ENCODE measurements at regions not wholly inside any gene's neighbourhood (a gene's known extent, or its start where the extent isn't known, plus 50 kb on each side); places are given as distances from the start of the nearest gene placed in this dataset.

DNA sequence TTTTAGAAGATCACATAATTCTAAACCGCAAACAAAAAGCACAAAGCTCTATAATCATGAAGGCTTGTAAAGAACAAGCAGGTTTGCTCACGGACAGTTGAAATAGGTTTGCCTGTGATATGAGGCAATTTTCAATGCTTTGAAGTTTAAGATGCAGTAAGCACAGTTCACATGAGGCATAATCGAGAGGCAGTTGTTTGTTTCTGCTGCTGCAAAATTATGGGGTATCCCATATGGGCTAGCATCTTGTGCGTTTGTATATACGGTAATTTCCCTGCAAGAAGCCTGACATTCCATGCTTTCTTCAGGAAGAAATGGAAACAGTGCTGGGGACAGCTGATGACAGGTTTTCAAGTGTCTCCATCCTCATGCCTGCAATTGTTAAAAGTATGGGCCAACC, 94.6 kb upstream of the MC3R start:
- Histone ChIP-seq H2BK12ac (ENCODE audit: insufficient read length, low read depth, low read length) (no peak overlapping the region), H2BK120ac (ENCODE audit: low read depth, low read length, poor library complexity, severe bottlenecking) (no peak overlapping the region), H3K9ac (ENCODE audit: extremely low read depth, insufficient read length, low read length) (no peak overlapping the region), H3K27ac (ENCODE audit: insufficient read length, low read depth, low read length) (no peak overlapping the region), H4K5ac (ENCODE audit: insufficient read length, low read depth, low read length) (no peak overlapping the region), H3T11ph (ENCODE audit: low read length) (no peak overlapping the region), H2AK5ac (ENCODE audit: insufficient read length, low read length) (no peak overlapping the region), H3K79me1 (ENCODE audit: insufficient read depth, low read depth, low read length, poor library complexity, severe bottlenecking) (no peaks in the 10 kb centered on the region), H3K23me2 (ENCODE audit: insufficient read length, low read depth, low read length, poor library complexity, severe bottlenecking) (no peaks in the 10 kb centered on the region), H3K14ac (ENCODE audit: insufficient read depth, low read length) (no peak overlapping the region), H3K4ac (ENCODE audit: low read depth, low read length) (no peak overlapping the region), H3K4me2 (ENCODE audit: insufficient read depth, insufficient read length, low read length) (no peak overlapping the region), H3K9me3 (ENCODE audit: control insufficient read depth, low read depth, low read length) (peaks cover 94% of the 10 kb centered on the region), H3K4me1 (ENCODE audit: insufficient read depth, low read length) (no peaks in the 10 kb centered on the region), H3K18ac (ENCODE audit: insufficient read length, low read depth, low read length) (no peak overlapping the region), H4K91ac (ENCODE audit: insufficient read length, low read depth, low read length) (no peak overlapping the region), H3K27me3 (ENCODE audit: insufficient read depth, low read length) (no peaks in the 10 kb centered on the region), H2BK20ac (ENCODE audit: low read depth, low read length, poor library complexity, severe bottlenecking) (no peak overlapping the region), H4K20me1 (ENCODE audit: control insufficient read depth, insufficient read depth, insufficient read length) (no peaks in the 10 kb centered on the region), H2BK5ac (ENCODE audit: insufficient read length, low read length) (no peak overlapping the region), H3K23ac (ENCODE audit: insufficient read length, low read depth, low read length) (no peak overlapping the region), H4K8ac (replicated peaks; ENCODE audit: insufficient read length, low read depth, low read length) (no peak overlapping the region), H3K56ac (ENCODE audit: insufficient read length, low read depth, low read length) (no peak overlapping the region), H2AFZ (ENCODE audit: low read length) (no peak overlapping the region), H3K79me2 (ENCODE audit: insufficient read depth, low read length) (no peaks in the 10 kb centered on the region), H2BK15ac (ENCODE audit: low read depth, low read length) (no peak overlapping the region)
- Mint-ChIP-seq H3K27ac (no peak overlapping the region), H3K36me3 (ENCODE audit: insufficient read depth in 1 of 3, low read depth in 3 of 3) (peaks cover 14 to 22% (median 16%) of the 10 kb centered on the region in 3 experiments; a peak in 6 of 7 replicates), H3K9me3 (peaks cover 49 to 60% of the 10 kb centered on the region in 2 experiments), H3K27me3 (ENCODE audit: low read depth) (peaks cover 6% of the 10 kb centered on the region), H3K4me3 (no peak overlapping the region), H3K4me1 (no peaks in the 10 kb centered on the region)
- no CpG with 5 or more reads among the region's 5 CpGs for WGBS (ENCODE audit: extremely low coverage, insufficient read length, low lambda C conversion rate)
- no peak for DNase-seq
- TF ChIP-seq, protein P1, sequence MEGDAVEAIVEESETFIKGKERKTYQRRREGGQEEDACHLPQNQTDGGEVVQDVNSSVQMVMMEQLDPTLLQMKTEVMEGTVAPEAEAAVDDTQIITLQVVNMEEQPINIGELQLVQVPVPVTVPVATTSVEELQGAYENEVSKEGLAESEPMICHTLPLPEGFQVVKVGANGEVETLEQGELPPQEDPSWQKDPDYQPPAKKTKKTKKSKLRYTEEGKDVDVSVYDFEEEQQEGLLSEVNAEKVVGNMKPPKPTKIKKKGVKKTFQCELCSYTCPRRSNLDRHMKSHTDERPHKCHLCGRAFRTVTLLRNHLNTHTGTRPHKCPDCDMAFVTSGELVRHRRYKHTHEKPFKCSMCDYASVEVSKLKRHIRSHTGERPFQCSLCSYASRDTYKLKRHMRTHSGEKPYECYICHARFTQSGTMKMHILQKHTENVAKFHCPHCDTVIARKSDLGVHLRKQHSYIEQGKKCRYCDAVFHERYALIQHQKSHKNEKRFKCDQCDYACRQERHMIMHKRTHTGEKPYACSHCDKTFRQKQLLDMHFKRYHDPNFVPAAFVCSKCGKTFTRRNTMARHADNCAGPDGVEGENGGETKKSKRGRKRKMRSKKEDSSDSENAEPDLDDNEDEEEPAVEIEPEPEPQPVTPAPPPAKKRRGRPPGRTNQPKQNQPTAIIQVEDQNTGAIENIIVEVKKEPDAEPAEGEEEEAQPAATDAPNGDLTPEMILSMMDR (conservative IDR thresholded peaks at IDR 0.05): no peak

Data from H9 (cell line).